ENCODE measurements at regions not wholly inside any gene's neighbourhood (a gene's known extent, or its start where the extent isn't known, plus 50 kb on each side); places are given as distances from the start of the nearest gene placed in this dataset.

DNA sequence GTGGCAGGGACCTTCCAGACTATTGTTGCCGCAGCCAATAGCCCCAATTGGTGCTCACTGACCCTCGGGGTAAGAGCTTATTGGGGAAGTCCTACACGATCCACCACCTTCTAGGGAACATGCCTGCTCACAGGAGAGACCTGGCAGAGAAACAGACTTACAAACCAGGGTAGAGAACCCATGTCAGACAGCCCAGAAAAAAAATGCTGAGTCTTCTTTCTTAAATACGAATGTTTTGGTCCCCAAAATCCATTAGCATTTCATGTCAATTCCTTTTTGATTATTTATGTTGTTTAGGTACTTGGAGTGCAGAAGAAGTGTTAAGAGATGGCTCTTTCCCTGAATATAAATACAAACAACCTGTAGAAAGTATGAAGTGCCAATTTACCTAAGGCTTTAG lies 84.9 kb upstream of the PDE10A start:
- TF ChIP-seq, protein P1, sequence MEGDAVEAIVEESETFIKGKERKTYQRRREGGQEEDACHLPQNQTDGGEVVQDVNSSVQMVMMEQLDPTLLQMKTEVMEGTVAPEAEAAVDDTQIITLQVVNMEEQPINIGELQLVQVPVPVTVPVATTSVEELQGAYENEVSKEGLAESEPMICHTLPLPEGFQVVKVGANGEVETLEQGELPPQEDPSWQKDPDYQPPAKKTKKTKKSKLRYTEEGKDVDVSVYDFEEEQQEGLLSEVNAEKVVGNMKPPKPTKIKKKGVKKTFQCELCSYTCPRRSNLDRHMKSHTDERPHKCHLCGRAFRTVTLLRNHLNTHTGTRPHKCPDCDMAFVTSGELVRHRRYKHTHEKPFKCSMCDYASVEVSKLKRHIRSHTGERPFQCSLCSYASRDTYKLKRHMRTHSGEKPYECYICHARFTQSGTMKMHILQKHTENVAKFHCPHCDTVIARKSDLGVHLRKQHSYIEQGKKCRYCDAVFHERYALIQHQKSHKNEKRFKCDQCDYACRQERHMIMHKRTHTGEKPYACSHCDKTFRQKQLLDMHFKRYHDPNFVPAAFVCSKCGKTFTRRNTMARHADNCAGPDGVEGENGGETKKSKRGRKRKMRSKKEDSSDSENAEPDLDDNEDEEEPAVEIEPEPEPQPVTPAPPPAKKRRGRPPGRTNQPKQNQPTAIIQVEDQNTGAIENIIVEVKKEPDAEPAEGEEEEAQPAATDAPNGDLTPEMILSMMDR (conservative IDR thresholded peaks at IDR 0.05; ENCODE audit: low read depth, low read length): no peak
- TF ChIP-seq EZH2 (IDR thresholded peaks at IDR 0.05; ENCODE audit: borderline replicate concordance, low read depth, low read length, poor library complexity, severe bottlenecking): no peak

Measured in A673 (cell line).